Naive thymus-derived CD4-positive, alpha-beta T cell (primary cell): ENCODE measurements at regions not wholly inside any gene's neighbourhood (a gene's known extent, or its start where the extent isn't known, plus 50 kb on each side); places are given as distances from the start of the nearest gene placed in this dataset.
"Not testable (repeated sequence)": the region's sequence is repeated elsewhere in the genome, so short reads cannot be mapped to it uniquely, and the experiment has no call there.

Source experiments
- ATAC-seq: fragments of 150-1000 bp; cut with Tn5 transposase; 2 replicates; pipeline ENCODE4 v1.10.0; 2021; ENCODE audit warnings: mild to moderate bottlenecking, moderate library complexity
- CTCF ChIA-PET: fragments of 350-600 bp; sonication (Branson Sonifier 250); formaldehyde crosslinking; loops from one replicate; lab custom pipeline; 2021; ENCODE audit warnings: antibody characterized with exemption; lab: Charles Lee
- POLR2A ChIA-PET: fragments of 350-600 bp; sonication (Branson Sonifier 250); formaldehyde crosslinking; loops from one replicate; lab custom pipeline; 2021; ENCODE audit warnings: antibody characterized with exemption, inconsistent platforms; lab: Charles Lee
- DNase-seq, 9 donors: peaks; one replicate each; pipeline versions ENCODE4 v3.0.0 to v3.0.0-alpha.2; 2020 to 2022; ENCODE audit warnings: mixed read lengths in 1 of 9
- H3K27ac ChIP-seq: one replicate; pipeline ENCODE4 v1.7.0; 2013; ENCODE audit warnings: mild to moderate bottlenecking, low read depth, low read length, moderate library complexity
- H3K27me3 ChIP-seq, 2 donors: one replicate each; pipeline ENCODE4 v1.7.0; 2013; ENCODE audit warnings: low read length in 2 of 2, mild to moderate bottlenecking in 2 of 2, moderate library complexity in 2 of 2; ENCODE audit not compliant: control insufficient read depth in 2 of 2, insufficient read depth in 2 of 2
- H3K36me3 ChIP-seq, 3 experiments: 1 replicate in 2 of 3; 2 replicates in 1 of 3; pipeline ENCODE4 v1.7.0; 2013; ENCODE audit warnings: low read length in 3 of 3, mild to moderate bottlenecking in 3 of 3, moderate library complexity in 1 of 3; ENCODE audit not compliant: insufficient read depth in 3 of 3, control insufficient read depth in 2 of 3
- H3K4me1 ChIP-seq, 2 donors: one replicate each; pipeline ENCODE4 v1.7.0; 2013; ENCODE audit warnings: low read length in 2 of 2, mild to moderate bottlenecking in 2 of 2, moderate library complexity in 1 of 2; ENCODE audit not compliant: control insufficient read depth in 2 of 2, insufficient read depth in 2 of 2
- H3K4me3 ChIP-seq: 2 replicates; pipeline ENCODE4 v1.7.0; 2013; ENCODE audit warnings: mild to moderate bottlenecking, low read length
- H3K9me3 ChIP-seq, 3 experiments: 1 replicate in 2 of 3; 2 replicates in 1 of 3; pipeline ENCODE4 v1.7.0; 2013; ENCODE audit warnings: low read length in 3 of 3; ENCODE audit not compliant: control insufficient read depth in 2 of 3
- H3K27ac Mint-ChIP-seq, 9 donors: one replicate each; pipeline ENCODE4 v1.8.0; 2020 to 2022; ENCODE audit warnings: mixed read lengths in 9 of 9, mild to moderate bottlenecking in 8 of 9, moderate library complexity in 5 of 9, inconsistent platforms in 2 of 9
- H3K27me3 Mint-ChIP-seq, 5 donors: one replicate each; pipeline ENCODE4 v1.8.0; 2021 to 2022; ENCODE audit warnings: mixed read lengths in 5 of 5, mild to moderate bottlenecking in 1 of 5
- H3K36me3 Mint-ChIP-seq, 5 donors: one replicate each; pipeline ENCODE4 v1.8.0; 2020 to 2022; ENCODE audit warnings: mixed read lengths in 5 of 5, mild to moderate bottlenecking in 3 of 5, inconsistent platforms in 1 of 5
- H3K4me1 Mint-ChIP-seq, 7 donors: one replicate each; pipeline ENCODE4 v1.8.0; 2020 to 2022; ENCODE audit warnings: mixed read lengths in 7 of 7, mild to moderate bottlenecking in 3 of 7, inconsistent platforms in 1 of 7
- H3K4me3 Mint-ChIP-seq, 10 donors: one replicate each; pipeline ENCODE4 v1.8.0; 2020 to 2022; ENCODE audit warnings: mild to moderate bottlenecking in 10 of 10, mixed read lengths in 10 of 10, moderate library complexity in 6 of 10, inconsistent platforms in 2 of 10
- H3K9me3 Mint-ChIP-seq, 11 donors: one replicate each; pipeline ENCODE4 v1.8.0; 2020 to 2022; ENCODE audit warnings: mixed read lengths in 11 of 11, mild to moderate bottlenecking in 4 of 11, inconsistent platforms in 1 of 11, moderate library complexity in 1 of 11
- intact Hi-C, 2 donors: fragments of 100-400 bp; cut with micrococcal nuclease; formaldehyde crosslinking; loops; one replicate each; pipeline ENCODE4 v1.15.1; 2023

DNA sequence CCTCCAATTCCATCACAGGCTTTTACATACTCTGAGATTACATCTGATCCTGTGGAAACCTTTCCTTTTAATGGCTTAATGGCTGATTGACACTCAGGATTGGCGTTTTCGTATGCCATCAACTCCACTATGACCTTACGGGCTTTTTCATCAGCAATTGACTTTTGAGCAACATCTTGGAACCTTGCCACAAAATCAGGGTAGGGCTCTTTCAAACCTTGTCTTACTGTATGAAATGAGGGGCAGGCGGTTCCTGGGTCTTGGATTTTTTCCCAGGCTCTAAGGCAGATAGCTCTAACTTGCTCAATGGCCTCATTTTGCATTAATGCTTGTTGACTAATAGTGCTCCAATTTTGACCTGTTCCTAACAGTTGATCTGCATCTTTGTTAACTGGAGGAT, 250.9 kb upstream of the PRKCQ start:
- H3K4me1 Mint-ChIP-seq, H3K36me3 Mint-ChIP-seq, H3K36me3 ChIP-seq, H3K27ac Mint-ChIP-seq, H3K27ac ChIP-seq, POLR2A ChIA-PET, DNase-seq, H3K4me1 ChIP-seq, H3K27me3 ChIP-seq, H3K9me3 ChIP-seq, CTCF ChIA-PET, intact Hi-C loops, H3K9me3 Mint-ChIP-seq, H3K4me3 Mint-ChIP-seq, ATAC-seq, H3K4me3 ChIP-seq: not testable (repeated sequence)
- peaks cover 5 to 21% (median 15%) of the 10 kb centered on the region in 5 donors for H3K27me3 Mint-ChIP-seq

DNA sequence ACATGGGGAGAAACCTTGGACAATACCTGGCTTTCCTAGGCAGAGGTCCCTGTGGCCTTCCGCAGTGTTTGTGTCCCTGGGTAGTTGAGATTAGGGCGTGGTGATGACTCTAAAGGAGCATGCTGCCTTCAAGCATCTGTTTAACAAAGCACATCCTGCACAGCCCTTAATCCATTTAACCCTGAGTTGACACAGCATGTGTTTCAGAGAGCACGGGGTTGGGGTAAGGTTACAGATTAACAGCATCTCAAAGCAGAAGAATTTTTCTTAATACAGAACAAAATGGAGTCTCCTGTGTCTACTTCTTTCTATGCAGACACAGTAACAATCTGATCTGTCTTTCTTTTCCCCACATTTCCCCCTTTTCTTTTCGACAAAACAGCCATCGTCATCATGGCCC, 244.7 kb upstream of the PRKCQ start:
- DNase-seq, H3K36me3 ChIP-seq, intact Hi-C loops, CTCF ChIA-PET, H3K4me3 Mint-ChIP-seq, H3K4me3 ChIP-seq, H3K9me3 Mint-ChIP-seq, H3K4me1 ChIP-seq, H3K27ac ChIP-seq, H3K36me3 Mint-ChIP-seq, H3K27ac Mint-ChIP-seq, H3K9me3 ChIP-seq, H3K27me3 ChIP-seq, POLR2A ChIA-PET, H3K4me1 Mint-ChIP-seq, ATAC-seq: not testable (repeated sequence)
- peaks cover 2 to 18% (median 7%) of the 10 kb centered on the region in 5 donors for H3K27me3 Mint-ChIP-seq

DNA sequence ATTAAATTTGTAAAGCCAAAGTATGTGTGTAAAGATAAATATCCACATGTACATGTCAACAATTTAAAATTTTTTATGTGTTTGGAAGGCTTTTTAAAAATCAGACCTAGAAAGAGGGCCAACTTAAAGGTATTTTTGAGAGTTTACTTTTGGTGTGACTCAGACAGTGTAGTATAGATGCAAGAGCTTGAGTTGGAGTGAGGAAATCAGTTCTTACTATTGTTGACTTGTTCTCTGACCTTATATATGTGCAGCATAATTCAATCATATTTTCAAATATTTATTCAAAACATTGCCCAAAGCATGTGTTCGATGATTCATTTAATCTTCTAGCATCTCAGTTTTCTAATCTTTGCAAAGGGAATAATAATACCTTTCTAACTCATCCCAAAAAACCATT, 243.7 kb upstream of the PRKCQ start:
- Histone ChIP-seq H3K4me3 (no peak overlapping the region), H3K4me1 (no peaks in the 10 kb centered on the region), H3K27ac (no peak overlapping the region), H3K27me3 (no peaks in the 10 kb centered on the region), H3K36me3 (no peaks in the 10 kb centered on the region), H3K9me3 (no peaks in the 10 kb centered on the region)
- H3K4me1 Mint-ChIP-seq = no peaks in the 10 kb centered on the region
- H3K4me3 Mint-ChIP-seq = no peak overlapping the region
- peaks cover 8 to 17% (median 12%) of the 10 kb centered on the region in 5 donors for H3K27me3 Mint-ChIP-seq
- ChIA-PET POLR2A (no interaction called here), CTCF (no interaction called here)
- DNase-seq (no peak), ATAC-seq (no peak)
- H3K27ac Mint-ChIP-seq = no peak overlapping the region
- no peaks in the 10 kb centered on the region for H3K36me3 Mint-ChIP-seq
- intact Hi-C loops = no loop called here
- H3K9me3 Mint-ChIP-seq = no peaks in the 10 kb centered on the region

- Mint-ChIP-seq H3K9me3 (no peaks in the 10 kb centered on the region), H3K27me3 (peaks cover 8 to 31% (median 18%) of the 10 kb centered on the region in 5 donors), H3K4me1 (no peaks in the 10 kb centered on the region), H3K4me3 (no peak overlapping the region), H3K36me3 (no peaks in the 10 kb centered on the region), H3K27ac (no peak overlapping the region)
- ChIA-PET POLR2A (no interaction called here), CTCF (interaction anchor here (0.6 kb wide), 1 partner anchor 591 kb away, joined by 5 read pairs; the partner anchor contains the start of gene SFMBT2)
- Histone ChIP-seq H3K4me3 (no peak overlapping the region), H3K4me1 (no peaks in the 10 kb centered on the region), H3K27me3 (no peaks in the 10 kb centered on the region), H3K27ac (no peak overlapping the region), H3K9me3 (no peaks in the 10 kb centered on the region), H3K36me3 (no peaks in the 10 kb centered on the region)
- no peak for ATAC-seq
- DNase-seq = no peak
- intact Hi-C loops = no loop called here
Measured at GRCh38 chr10:6819301-6819700, 239.2 kb upstream of the PRKCQ start.

- Mint-ChIP-seq H3K4me3 (no peak overlapping the region), H3K27ac (no peak overlapping the region), H3K4me1 (no peaks in the 10 kb centered on the region), H3K27me3 (peaks cover 16 to 29% (median 20%) of the 10 kb centered on the region in 5 donors), H3K36me3 (no peaks in the 10 kb centered on the region), H3K9me3 (no peaks in the 10 kb centered on the region)
- no peak for DNase-seq
- ATAC-seq = no peak
- no peak overlapping the region for H3K27ac ChIP-seq
- no peaks in the 10 kb centered on the region for H3K9me3 ChIP-seq
- ChIA-PET CTCF (no interaction called here), POLR2A (no interaction called here)
- intact Hi-C loops = no loop called here
- no peaks in the 10 kb centered on the region for H3K27me3 ChIP-seq
- no peaks in the 10 kb centered on the region for H3K36me3 ChIP-seq
- H3K4me3 ChIP-seq = no peak overlapping the region
- no peaks in the 10 kb centered on the region for H3K4me1 ChIP-seq
Measured at GRCh38 chr10:6817770-6818169, 237.7 kb upstream of the PRKCQ start.

- ChIA-PET POLR2A (interaction anchor here (0.7 kb wide), 1 partner anchor 507 kb away, joined by 3 read pairs; no protein-coding TSS in a partner anchor), CTCF (no interaction called here)
- intact Hi-C loops = no loop called here
- H3K36me3 Mint-ChIP-seq = no peaks in the 10 kb centered on the region
- H3K9me3 Mint-ChIP-seq = peaks cover 0 to 5% (median 0%) of the 10 kb centered on the region in 11 donors
- no peak for ATAC-seq
- H3K4me1 Mint-ChIP-seq = no peaks in the 10 kb centered on the region
- no peak for DNase-seq
- Histone ChIP-seq H3K36me3 (no peaks in the 10 kb centered on the region), H3K4me3 (no peak overlapping the region), H3K9me3 (no peaks in the 10 kb centered on the region), H3K4me1 (no peaks in the 10 kb centered on the region), H3K27me3 (no peaks in the 10 kb centered on the region), H3K27ac (no peak overlapping the region)
- peak overlapping the region in 1 of 9 donors; percentile 12 for H3K27ac Mint-ChIP-seq
- H3K4me3 Mint-ChIP-seq = no peak overlapping the region
- peaks cover 35 to 41% (median 39%) of the 10 kb centered on the region in 5 donors for H3K27me3 Mint-ChIP-seq
Measured at GRCh38 chr10:6815346-6815745, 235.3 kb upstream of the PRKCQ start.

GRCh38 chr10:6813856-6814255, 233.8 kb upstream of the PRKCQ start:
- H3K4me1 ChIP-seq = no peaks in the 10 kb centered on the region
- POLR2A ChIA-PET = no interaction called here
- peaks cover 0 to 9% (median 1%) of the 10 kb centered on the region in 11 donors for H3K9me3 Mint-ChIP-seq
- CTCF ChIA-PET = no interaction called here
- no peaks in the 10 kb centered on the region for H3K36me3 ChIP-seq
- intact Hi-C loops = no loop called here
- no peaks in the 10 kb centered on the region for H3K4me1 Mint-ChIP-seq
- ATAC-seq (no peak), DNase-seq (no peak)
- H3K4me3 ChIP-seq = no peak overlapping the region
- no peak overlapping the region for H3K27ac Mint-ChIP-seq
- H3K27me3 Mint-ChIP-seq = peaks cover 27 to 38% (median 33%) of the 10 kb centered on the region in 5 donors
- H3K9me3 ChIP-seq = no peaks in the 10 kb centered on the region
- peaks cover 0 to 1% (median 0%) of the 10 kb centered on the region in 5 donors for H3K36me3 Mint-ChIP-seq
- no peak overlapping the region for H3K4me3 Mint-ChIP-seq
- H3K27me3 ChIP-seq = no peaks in the 10 kb centered on the region
- no peak overlapping the region for H3K27ac ChIP-seq
